Stimulated activated naive CD8-positive, alpha-beta T cell treated with anti-CD3 and anti-CD28 coated beads, Interleukin-15, Interleukin-2, amounts not matched to agents 100 ng/mL and 50 ng/mL, for 24 hours (primary cell): ENCODE measurements at regions not wholly inside any gene's neighbourhood (a gene's known extent, or its start where the extent isn't known, plus 50 kb on each side); places are given as distances from the start of the nearest gene placed in this dataset.

Source experiments
- H3K27ac Mint-ChIP-seq: one replicate; pipeline ENCODE4 v1.8.0; 2021; ENCODE audit warnings: mild to moderate bottlenecking, mixed read lengths
- H3K27me3 Mint-ChIP-seq: one replicate; pipeline ENCODE4 v1.8.0; 2021; ENCODE audit warnings: mixed read lengths
- H3K36me3 Mint-ChIP-seq: one replicate; pipeline ENCODE4 v1.8.0; 2021; ENCODE audit warnings: low read depth, mixed read lengths
- H3K4me1 Mint-ChIP-seq: one replicate; pipeline ENCODE4 v1.8.0; 2021; ENCODE audit warnings: low read depth, mixed read lengths
- H3K4me3 Mint-ChIP-seq: one replicate; pipeline ENCODE4 v1.8.0; 2021; ENCODE audit warnings: mild to moderate bottlenecking, mixed read lengths
- H3K9me3 Mint-ChIP-seq: one replicate; pipeline ENCODE4 v1.8.0; 2021; ENCODE audit warnings: mixed read lengths

DNA sequence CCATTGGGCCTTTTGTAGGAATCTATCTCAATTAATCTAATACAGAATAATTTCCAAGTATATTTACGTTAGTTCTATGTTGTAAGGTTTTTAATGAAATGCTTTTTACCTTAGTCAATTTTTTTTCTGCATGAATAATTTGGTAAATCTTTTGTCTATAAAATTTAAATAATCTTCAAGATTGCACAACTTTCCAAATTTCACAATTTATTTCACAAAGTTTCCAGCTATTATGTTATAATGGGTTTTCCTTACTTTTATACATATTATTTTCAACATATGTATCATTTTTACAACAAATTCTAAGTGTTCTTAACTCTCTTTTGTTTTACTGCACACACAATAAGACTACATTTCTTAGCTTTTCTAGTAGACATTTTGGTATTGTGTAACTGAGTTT, 470.7 kb downstream of the ETV1 start:
- H3K27me3 Mint-ChIP-seq, result no peaks in the 10 kb centered on the region
- no peaks in the 10 kb centered on the region for H3K4me1 Mint-ChIP-seq
- H3K27ac Mint-ChIP-seq, result no peak overlapping the region
- H3K4me3 Mint-ChIP-seq, result no peak overlapping the region
- no peaks in the 10 kb centered on the region for H3K36me3 Mint-ChIP-seq
- H3K9me3 Mint-ChIP-seq, result no peaks in the 10 kb centered on the region

- Mint-ChIP-seq H3K36me3 (no peaks in the 10 kb centered on the region), H3K27ac (no peak overlapping the region), H3K27me3 (no peaks in the 10 kb centered on the region), H3K9me3 (no peaks in the 10 kb centered on the region), H3K4me1 (no peaks in the 10 kb centered on the region), H3K4me3 (no peak overlapping the region)
These were observed 465.4 kb downstream of the ETV1 start for GRCh38 chr7:13524076-13524475.

DNA sequence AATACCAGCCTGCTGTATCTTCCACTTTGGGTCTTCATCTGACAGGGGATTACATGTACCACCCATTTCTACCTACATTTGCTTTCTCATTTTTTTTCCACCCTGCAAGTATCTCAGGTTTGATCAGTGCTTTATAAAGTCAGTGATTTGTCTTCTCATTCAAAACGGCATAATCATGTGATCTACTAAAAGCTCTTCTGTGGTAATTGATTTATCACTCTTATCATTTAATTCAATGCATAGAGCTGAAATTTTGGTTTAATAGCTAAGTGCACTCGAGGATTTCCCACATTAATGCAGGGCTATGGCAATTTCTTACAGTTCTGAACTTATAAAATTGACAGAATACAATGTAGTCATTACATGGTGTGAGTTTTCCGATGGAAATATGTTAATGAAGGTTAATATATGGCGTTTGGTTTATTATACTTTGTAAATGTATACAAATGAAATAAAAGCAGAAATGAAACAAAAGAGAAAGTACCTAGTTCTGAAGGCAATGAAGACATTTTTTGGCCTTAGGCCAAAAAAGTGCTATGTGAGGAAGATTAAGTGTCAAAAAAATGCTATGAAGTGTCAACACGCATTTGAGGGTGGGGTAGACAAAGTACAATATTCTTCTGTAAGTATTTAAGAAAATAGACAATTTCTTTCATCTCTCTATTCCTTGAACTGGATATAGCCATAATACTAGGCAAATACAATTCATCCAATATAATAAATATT, 457.3 kb downstream of the ETV1 start:
- Mint-ChIP-seq H3K9me3 (no peaks in the 10 kb centered on the region), H3K27ac (no peak overlapping the region), H3K36me3 (no peaks in the 10 kb centered on the region), H3K27me3 (no peaks in the 10 kb centered on the region), H3K4me3 (no peak overlapping the region), H3K4me1 (no peaks in the 10 kb centered on the region)

DNA sequence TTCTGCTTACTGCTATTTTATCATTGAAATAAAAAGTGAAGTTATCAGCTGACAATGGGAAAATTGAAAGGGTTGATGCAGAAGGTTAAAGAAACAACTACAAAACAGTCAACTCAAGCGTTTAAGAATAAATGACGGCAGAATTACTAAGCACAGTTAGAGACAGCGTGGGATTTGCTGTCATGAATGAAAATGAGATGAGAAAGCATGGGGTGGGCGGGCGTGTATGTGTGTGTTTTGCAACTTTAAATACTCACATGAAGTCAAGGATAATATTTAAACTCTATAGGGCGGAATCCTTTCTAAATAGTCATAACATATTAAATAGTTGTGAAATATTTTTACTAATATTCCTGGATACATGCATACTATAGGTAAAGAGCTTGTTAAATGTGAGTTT, 450.8 kb downstream of the ETV1 start:
- H3K36me3 Mint-ChIP-seq, result no peaks in the 10 kb centered on the region
- no peak overlapping the region for H3K4me3 Mint-ChIP-seq
- no peak overlapping the region for H3K27ac Mint-ChIP-seq
- H3K4me1 Mint-ChIP-seq, result no peaks in the 10 kb centered on the region
- H3K27me3 Mint-ChIP-seq, result no peaks in the 10 kb centered on the region
- no peaks in the 10 kb centered on the region for H3K9me3 Mint-ChIP-seq

DNA sequence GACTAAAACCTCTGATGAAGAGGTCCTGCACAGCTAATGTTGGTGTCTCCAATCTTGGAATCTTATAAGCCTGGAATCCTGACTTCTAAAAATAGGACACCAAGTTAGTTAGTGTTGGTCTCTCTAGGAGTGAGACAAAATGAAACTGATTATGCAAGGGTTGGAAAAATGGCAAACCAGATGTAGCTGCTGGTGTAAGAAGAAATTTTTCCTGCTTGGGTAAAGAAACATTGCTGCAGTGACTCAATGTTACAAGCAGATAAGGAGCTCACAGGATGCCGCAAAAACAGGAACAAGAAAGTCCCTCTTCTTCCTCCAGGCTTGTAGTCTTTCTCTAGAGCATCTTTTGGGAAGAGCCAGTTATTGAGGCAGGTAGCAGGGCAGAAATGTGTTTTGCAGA, 449.0 kb downstream of the ETV1 start:
- Mint-ChIP-seq H3K4me1 (no peaks in the 10 kb centered on the region), H3K4me3 (no peak overlapping the region), H3K9me3 (no peaks in the 10 kb centered on the region), H3K36me3 (no peaks in the 10 kb centered on the region), H3K27ac (no peak overlapping the region), H3K27me3 (no peaks in the 10 kb centered on the region)

GRCh38 chr7:13541326-13541725, 448.1 kb downstream of the ETV1 start:
- Mint-ChIP-seq H3K4me3 (no peak overlapping the region), H3K9me3 (no peaks in the 10 kb centered on the region), H3K4me1 (no peaks in the 10 kb centered on the region), H3K27me3 (no peaks in the 10 kb centered on the region), H3K36me3 (no peaks in the 10 kb centered on the region), H3K27ac (no peak overlapping the region)

- Mint-ChIP-seq H3K36me3 (no peaks in the 10 kb centered on the region), H3K27ac (no peak overlapping the region), H3K4me3 (no peak overlapping the region), H3K27me3 (no peaks in the 10 kb centered on the region), H3K9me3 (no peaks in the 10 kb centered on the region), H3K4me1 (no peaks in the 10 kb centered on the region)
These were observed 447.0 kb downstream of the ETV1 start for GRCh38 chr7:13542451-13542850.

DNA sequence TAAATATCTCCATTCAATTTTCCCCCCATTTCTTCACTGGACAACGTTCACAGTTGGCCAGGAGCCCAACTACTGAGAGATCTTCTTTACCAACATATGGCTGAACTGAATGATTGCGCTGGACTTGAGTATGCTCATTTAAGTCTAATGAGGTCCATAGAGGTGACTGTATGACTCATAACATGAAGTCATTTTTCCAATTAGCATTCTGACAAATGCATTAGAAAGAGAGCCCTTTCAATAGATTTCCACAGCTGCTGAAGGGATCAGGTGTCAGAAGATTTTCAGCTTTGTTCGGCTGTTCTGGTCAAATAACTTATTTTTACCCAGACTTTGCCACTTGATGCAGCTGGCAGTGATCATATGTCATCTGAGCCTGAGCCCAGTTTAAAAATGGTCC, 438.0 kb downstream of the ETV1 start:
- H3K4me1 Mint-ChIP-seq, result no peaks in the 10 kb centered on the region
- no peak overlapping the region for H3K27ac Mint-ChIP-seq
- no peaks in the 10 kb centered on the region for H3K36me3 Mint-ChIP-seq
- no peak overlapping the region for H3K4me3 Mint-ChIP-seq
- H3K9me3 Mint-ChIP-seq, result no peaks in the 10 kb centered on the region
- H3K27me3 Mint-ChIP-seq, result no peaks in the 10 kb centered on the region

GRCh38 chr7:13560441-13560840, 429.0 kb downstream of the ETV1 start:
- Mint-ChIP-seq H3K36me3 (no peaks in the 10 kb centered on the region), H3K4me1 (no peaks in the 10 kb centered on the region), H3K27ac (no peak overlapping the region), H3K27me3 (no peaks in the 10 kb centered on the region), H3K9me3 (no peaks in the 10 kb centered on the region), H3K4me3 (no peak overlapping the region)

DNA sequence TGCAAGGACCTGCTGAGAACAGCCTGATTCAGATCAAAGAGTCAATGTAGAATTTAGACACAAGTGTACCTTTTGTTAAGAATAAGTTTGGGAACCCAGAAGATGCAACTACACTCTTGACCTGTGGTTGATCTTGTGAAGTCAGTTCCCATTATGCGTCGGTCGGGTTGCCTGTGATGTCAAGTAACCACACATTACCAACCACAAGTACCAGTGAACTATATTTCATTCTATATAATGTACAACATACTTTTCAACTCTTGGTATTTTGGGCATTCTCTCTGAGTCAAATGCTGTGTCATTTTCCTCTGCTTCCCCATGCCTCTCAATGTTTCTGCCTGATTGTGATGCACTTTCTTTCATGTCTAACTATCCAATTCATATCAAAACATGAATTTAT, 426.2 kb downstream of the ETV1 start:
- Mint-ChIP-seq H3K4me1 (no peaks in the 10 kb centered on the region), H3K27me3 (no peaks in the 10 kb centered on the region), H3K4me3 (no peak overlapping the region), H3K9me3 (no peaks in the 10 kb centered on the region), H3K27ac (no peak overlapping the region), H3K36me3 (no peaks in the 10 kb centered on the region)

GRCh38 chr7:13563680-13564079, 425.8 kb downstream of the ETV1 start:
- Mint-ChIP-seq H3K9me3 (no peaks in the 10 kb centered on the region), H3K27me3 (no peaks in the 10 kb centered on the region), H3K27ac (no peak overlapping the region), H3K4me1 (no peaks in the 10 kb centered on the region), H3K36me3 (no peaks in the 10 kb centered on the region), H3K4me3 (no peak overlapping the region)

DNA sequence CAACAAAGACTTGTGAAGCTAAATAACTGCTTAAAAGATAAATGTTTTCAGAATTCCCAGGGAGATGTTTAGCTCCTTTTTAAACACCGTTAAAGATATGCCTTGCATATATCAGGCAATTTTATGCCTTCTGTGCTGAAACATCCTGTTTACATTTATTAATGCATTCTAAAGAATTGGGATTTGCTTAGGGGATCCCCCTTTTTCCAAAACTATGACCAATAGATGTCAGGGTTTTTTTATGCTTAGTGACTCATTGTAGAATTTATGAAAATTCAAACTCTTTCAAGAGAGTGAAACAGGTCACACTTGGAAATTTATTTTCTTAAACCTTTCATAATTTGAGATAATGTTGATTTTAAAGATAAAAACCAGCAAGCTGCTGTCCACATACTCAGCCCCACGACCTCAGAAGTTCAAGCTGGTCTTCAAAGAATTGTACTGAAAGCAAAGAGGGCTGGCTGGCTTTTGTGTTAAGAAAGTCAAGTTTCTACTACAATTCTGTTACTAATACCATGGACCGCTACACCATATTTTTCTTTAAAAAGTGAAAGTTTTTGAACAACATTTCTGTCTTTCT, 411.8 kb downstream of the ETV1 start:
- Mint-ChIP-seq H3K27ac (no peak overlapping the region), H3K36me3 (no peaks in the 10 kb centered on the region), H3K4me1 (no peaks in the 10 kb centered on the region), H3K27me3 (no peaks in the 10 kb centered on the region), H3K9me3 (no peaks in the 10 kb centered on the region), H3K4me3 (no peak overlapping the region)

GRCh38 chr7:13578294-13578693, 411.2 kb downstream of the ETV1 start:
- Mint-ChIP-seq H3K4me3 (no peak overlapping the region), H3K9me3 (no peaks in the 10 kb centered on the region), H3K27ac (no peak overlapping the region), H3K4me1 (no peaks in the 10 kb centered on the region), H3K36me3 (no peaks in the 10 kb centered on the region), H3K27me3 (no peaks in the 10 kb centered on the region)

DNA sequence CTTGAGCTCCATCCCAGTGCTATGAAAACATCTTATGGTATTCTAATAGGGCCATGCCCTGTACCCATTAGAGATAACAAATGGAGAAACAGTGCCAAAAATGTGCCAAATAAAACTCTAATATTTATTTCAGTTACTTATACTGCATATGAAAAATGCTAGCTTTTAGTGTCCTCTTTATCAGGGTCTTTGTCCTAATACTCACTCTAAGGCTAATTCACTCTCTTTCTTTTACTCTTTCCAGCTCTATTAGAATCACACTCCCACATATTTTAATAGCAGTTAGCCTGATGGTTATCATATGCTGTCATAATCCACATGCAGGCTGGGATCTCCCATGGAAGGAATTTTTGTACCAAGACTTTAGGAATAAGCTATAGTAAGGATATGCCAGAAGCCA, 408.4 kb downstream of the ETV1 start:
- Mint-ChIP-seq H3K36me3 (no peaks in the 10 kb centered on the region), H3K4me1 (no peaks in the 10 kb centered on the region), H3K27ac (no peak overlapping the region)

DNA sequence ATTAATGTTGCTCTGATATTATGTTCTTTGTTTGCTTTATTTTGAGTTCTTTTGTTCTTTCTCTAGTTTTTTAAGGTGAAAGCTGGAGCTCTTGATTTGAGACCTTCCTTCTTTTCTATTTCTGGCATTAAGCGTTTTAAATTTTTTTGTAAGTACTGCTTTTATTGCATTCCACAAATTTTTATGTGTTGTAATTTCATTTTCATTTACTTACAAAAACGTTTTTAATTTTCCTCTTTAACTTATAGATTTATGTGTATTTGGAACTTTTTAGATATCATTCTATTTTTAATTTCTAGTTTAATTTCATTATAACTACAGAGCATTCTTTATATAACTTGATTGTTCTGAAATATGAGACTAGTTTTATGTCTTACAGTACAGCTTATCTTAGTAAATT, 395.6 kb downstream of the ETV1 start:
- Mint-ChIP-seq H3K9me3 (peaks cover 10% of the 10 kb centered on the region), H3K36me3 (no peaks in the 10 kb centered on the region), H3K27ac (no peak overlapping the region), H3K27me3 (no peaks in the 10 kb centered on the region), H3K4me3 (no peak overlapping the region), H3K4me1 (no peaks in the 10 kb centered on the region)

More for the DNA sequence above, 408.4 kb downstream of the ETV1 start:
- H3K4me3 Mint-ChIP-seq, result no peak overlapping the region
- H3K9me3 Mint-ChIP-seq, result peaks cover 5% of the 10 kb centered on the region
- H3K27me3 Mint-ChIP-seq, result no peaks in the 10 kb centered on the region

- H3K9me3 Mint-ChIP-seq, result peaks cover 10% of the 10 kb centered on the region
- no peaks in the 10 kb centered on the region for H3K36me3 Mint-ChIP-seq
- no peaks in the 10 kb centered on the region for H3K27me3 Mint-ChIP-seq
- H3K4me1 Mint-ChIP-seq, result no peaks in the 10 kb centered on the region
- no peak overlapping the region for H3K27ac Mint-ChIP-seq
- H3K4me3 Mint-ChIP-seq, result no peak overlapping the region
These were observed 387.4 kb downstream of the ETV1 start for GRCh38 chr7:13602036-13602435.
